HCEC 1CT (cell line): ENCODE measurements at regions not wholly inside any gene's neighbourhood (a gene's known extent, or its start where the extent isn't known, plus 50 kb on each side); places are given as distances from the start of the nearest gene placed in this dataset.
"Not testable (repeated sequence)": the region's sequence is repeated elsewhere in the genome, so short reads cannot be mapped to it uniquely, and the experiment has no call there.

Experiments used
- DNase-seq: peaks from one replicate; pipeline ENCODE4 v3.0.0-alpha.2; 2017

DNA sequence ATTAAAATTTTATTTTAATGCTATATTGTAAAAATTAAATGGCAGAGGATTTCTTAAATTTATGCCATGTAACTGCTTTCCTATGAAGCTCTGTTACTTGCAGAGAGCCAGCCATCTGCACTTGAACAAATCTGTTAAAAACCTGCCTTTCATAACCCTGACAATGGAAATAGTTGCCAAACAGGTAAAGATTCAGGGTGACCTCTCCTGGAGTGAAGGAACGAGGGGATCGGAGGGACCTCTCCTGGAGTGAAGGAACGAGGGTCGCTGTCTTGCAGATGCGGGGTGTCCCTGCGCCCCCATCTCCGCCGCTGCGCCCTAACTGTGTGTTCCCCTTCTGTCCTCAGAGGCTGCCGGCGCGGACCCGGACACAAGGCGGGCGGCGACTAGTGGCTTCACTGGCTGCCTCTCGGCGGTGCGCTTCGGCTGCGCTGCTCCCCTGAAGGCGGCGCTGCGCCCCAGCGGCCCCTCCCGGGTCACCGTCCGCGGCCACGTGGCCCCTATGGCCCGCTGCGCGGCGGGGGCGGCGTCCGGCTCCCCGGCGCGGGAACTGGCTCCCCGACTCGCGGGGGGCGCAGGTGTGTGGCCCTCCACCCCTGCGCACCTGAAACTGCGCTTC is 295.9 kb upstream of the SPATA31A3 start:
- not testable (repeated sequence) for DNase-seq

DNA sequence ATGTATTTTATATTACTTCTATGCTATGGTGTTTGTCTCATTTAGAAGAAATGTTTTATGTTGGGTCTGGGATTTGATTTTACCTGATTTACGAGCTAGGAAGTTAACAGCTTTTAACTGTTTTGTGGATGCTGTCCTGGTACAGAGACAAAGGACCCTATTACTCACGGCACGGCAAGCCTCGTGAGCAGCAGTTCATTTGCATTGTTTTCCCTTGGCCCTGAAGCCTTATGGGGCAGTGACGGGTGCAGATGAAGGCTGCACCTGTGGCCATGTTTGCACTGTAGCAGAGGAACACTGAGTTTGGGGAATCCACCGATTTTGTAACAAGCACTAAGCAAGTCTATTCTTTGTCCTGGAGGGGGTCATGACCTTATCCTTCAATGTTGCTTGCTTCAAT is 291.9 kb upstream of the SPATA31A3 start:
- not testable (repeated sequence) for DNase-seq

DNA sequence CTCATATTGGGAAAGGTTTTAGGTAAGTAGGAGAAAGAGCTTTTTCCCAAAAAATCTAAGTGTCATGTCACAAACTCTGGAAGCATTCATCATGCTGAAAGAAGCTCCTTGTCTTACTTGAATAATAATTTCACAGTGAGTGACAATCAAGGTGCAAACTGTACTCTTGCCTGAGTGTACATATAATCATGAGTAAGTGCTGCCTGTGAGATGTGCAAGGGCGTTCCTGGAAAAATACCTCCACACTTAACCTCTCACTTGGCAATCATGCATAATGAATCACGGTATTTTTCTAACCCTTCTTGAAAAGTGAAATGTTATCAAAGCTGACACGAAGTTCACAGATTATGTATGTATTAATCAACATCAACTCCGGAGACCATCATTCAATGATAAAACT is 289.2 kb upstream of the SPATA31A3 start:
- not testable (repeated sequence) for DNase-seq

DNA sequence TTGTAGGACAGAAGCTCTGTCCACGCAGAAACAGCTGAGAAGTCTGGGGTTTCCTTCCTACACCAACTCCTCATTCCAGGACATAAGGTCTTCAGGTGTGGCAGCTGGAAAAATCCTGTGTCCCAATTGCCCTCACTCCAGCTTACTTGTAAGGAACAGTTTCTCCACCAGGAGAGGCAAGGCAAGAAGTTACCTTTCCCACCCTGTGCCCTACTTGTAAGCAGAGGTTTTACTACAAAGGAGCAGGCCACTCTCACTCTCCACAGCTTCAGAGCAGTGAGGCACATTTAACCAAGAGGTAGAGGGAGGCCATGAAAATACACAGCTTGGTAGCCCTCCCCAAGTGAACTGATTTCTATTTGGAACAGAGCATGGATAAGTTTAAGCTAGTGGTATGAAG is 277.3 kb upstream of the SPATA31A3 start:
- not testable (repeated sequence) for DNase-seq

DNA sequence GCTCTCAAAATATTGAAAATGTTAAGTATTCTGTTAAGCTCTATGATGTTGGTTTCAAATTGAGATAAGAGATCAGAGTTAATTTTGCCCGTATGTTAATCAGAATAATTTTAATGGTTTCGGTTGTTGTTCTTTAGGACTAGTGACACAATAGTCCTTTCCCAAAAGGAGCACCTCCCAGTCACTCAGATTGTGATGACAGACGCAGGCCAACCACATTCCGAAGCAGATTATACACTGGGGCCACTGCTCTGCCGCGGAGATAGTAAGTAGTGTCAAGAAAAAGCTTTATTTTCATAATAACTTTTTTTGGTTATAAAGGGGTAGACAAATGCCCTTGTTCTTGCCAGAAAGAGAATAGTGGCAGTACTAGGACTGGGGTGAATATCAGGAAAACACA is 265.5 kb upstream of the SPATA31A3 start:
- DNase-seq, result not testable (repeated sequence)

DNA sequence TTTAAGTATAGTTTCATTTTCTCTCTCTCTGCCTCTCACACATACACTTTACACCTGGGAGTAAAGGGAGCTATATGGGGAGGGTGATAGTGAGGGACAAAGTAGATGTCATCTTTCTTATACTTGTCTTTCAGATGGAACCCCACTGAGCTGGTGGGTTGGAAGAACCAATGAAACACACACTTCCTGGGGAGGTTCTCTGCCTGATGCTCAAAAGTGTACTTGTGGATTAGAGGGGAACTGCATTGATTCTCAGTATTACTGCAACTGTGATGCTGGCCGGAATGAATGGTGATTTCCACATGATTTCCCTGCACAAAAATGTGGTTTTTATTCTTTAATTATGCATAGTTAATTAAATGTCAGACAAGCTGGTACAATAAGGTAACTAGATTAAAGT is 256.6 kb upstream of the SPATA31A3 start:
- DNase-seq, result not testable (repeated sequence)

DNA sequence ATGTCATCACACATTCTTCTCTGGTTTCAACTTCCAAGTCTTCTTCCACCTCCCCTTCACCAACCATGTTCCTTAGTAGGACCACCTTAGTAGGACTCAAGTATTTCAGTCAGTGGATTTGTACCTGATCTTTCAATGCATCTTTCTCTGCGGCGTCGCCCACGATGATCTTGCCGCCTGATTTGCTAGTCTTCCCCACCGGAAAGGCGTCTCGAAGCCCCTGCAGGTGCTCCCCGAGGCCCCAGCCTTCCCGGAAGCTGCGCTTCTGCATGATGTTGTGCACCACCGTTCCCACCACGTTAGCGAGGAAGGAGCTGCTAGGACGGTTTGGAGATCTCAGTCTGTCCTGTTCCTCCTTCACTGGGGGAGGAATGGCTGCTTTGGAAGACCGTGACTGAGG is 219.7 kb upstream of the SPATA31A3 start:
- DNase-seq, result not testable (repeated sequence)

DNA sequence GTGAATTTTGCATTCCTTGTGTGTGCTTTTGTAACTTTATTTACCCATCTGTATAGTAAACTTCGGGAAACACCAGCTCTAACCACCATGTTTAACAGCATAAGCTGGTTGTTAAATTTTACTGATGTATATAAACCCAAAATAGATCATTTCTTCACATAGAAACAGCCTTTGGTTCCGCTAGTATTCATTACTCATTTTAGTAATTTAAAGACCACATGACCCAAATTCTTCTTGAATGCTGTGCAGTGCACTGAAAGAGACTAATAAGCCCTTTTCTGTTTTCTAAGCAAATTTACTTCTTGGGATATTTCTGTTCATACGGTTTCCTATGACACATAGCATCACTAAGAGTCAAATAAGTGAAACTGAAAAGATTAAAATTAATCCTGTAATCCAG is 218.5 kb upstream of the SPATA31A3 start:
- DNase-seq, result not testable (repeated sequence)

DNA sequence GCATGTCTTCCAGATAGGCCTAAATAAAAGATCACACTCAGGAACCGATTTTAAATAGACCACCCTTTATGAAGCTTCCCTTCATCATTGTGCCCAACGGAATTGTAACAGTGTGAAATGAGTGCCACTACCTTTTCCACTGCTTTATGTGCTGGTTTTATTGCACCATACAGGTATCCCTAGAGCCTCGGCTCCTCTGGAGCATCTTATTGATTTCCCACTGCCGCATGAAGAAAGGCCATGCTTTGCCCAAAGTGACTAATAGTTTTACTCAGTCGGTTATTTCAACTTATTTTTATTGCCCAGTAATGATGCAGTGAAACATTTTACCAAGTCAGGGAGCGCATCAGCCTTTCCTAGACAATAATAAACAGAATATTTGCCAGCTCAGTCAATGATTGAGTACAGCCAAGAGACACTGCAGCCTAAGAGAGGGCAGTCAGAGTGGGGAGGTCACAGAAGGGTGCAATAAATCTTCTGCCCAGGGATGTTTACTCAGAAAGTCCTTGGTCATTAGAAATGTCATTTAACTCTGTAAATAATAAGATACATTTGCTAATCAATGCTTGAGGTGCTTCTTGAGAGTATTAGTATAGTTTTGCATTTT is 216.6 kb upstream of the SPATA31A3 start:
- not testable (repeated sequence) for DNase-seq

DNA sequence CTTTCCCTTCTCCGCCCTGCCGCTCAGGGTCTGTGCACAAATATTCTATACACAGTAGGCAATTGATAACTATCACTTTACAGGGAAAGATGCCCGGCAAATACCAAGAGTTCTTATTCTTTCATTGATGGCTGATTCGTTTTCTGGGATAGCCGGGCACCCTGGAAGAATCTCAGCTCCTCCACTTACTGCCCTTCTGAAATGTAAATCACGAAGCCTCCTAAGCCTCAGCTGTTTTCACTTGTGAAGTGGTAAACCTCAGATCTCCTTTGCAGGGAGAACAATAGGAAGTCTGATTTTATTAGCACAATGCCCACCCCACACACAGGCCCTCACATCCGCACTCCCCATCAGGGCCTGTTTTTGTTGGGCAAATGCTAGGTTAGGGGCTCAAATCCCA is 203.8 kb upstream of the SPATA31A3 start:
- DNase-seq, result not testable (repeated sequence)

DNA sequence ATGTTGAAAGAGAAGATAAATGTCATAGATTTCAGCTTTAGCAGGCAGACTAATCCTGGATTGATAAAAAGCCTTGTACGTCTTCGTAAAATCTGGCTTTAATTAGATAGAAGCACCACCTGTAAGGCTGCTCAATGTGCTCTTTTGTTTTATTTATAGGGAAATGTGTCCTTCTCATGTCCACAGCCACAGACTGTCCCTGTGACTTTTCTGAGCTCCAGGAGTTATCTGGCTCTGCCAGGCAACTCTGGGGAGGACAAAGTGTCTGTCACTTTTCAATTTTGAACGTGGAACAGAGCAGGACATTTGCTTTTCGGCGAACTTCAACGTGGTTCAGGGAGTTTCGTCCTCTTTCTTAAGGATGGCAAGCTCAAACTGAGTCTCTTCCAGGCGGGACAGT is 203.0 kb upstream of the SPATA31A3 start:
- not testable (repeated sequence) for DNase-seq

DNA sequence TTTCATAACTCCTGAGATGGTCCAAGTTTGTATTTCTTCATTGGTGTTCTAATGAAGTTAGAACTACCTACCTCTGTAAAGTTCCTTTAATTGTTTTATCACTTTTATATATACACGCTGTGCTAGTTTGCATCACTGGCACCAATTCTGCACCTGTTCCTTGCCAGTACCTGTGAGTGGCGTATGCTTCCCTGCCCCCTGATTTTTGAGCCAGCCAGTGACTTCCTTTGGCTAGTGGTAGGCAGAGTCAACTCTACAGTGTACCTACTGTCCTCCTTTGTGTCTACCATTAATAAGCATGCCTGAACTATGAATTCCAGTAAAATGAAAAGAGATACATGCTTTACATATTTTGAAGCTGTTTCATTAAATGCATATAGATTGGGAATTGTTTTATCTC is 186.8 kb upstream of the SPATA31A3 start:
- not testable (repeated sequence) for DNase-seq

DNA sequence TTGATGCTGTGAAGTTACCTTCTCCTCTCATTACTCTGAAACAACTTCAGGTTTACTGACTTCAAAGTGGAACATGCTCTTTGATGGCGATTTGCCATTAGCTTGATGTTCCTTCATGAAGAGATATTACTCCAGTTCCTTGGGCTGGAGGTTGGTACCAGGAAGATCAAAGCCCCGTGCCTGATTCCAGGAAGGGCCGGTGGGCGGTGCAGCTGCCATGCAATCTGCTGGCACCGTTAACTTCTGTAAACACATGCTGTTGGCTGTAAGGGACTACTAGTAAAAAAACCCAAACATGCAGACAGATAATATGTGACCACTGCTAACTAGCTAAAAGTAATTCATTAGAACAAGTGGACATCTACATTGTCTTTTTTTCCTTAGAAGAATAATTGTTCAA is 182.8 kb upstream of the SPATA31A3 start:
- DNase-seq, result not testable (repeated sequence)

DNA sequence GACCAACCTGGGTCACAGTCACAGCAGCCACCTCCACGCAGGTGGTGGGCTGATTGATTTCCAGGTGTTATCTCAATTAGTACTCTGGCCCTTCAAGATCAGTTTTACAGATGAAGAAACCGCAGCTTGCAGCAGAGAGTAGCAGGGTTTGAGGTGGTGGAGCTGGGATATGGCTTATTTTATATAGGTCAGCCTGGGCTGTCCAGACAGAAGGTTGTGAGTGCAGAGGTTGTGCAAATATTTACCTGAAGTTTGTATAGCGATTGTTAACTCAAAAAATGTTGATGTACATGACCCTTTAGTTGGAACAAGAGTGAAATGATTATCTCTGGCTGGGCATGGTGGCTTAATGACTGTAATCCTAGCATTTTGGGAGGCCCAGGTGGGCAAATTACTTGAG is 179.4 kb upstream of the SPATA31A3 start:
- not testable (repeated sequence) for DNase-seq

DNA sequence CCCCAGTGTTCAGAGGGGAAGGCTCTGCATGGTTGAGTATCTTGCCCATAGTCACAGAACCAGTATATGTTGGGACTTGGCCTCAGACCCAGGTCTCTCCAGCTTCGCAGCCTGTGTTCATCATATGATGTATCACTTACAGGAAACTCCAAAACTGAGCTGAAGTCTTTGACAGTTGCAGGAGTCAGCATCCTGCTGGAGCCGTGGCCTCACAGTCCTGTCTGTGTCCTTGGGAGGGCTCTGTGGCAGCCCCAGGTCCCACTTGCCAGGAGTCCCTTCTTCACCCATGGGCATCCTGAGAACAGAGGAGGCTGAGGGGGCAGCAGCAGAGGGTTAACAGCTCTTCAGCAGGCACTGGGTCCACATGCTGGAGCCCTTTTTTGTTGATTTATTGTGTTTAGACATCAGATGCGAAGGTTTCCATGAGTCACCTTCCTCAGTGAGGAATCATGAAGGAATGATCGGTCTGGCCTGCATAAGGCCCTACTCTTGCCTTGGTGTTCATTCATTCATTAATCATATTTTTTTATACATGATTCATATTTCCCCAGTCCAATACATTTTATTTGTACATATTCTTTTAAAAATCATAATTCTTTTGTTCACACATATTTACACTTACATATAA is 176.3 kb upstream of the SPATA31A3 start:
- DNase-seq, result not testable (repeated sequence)

DNA sequence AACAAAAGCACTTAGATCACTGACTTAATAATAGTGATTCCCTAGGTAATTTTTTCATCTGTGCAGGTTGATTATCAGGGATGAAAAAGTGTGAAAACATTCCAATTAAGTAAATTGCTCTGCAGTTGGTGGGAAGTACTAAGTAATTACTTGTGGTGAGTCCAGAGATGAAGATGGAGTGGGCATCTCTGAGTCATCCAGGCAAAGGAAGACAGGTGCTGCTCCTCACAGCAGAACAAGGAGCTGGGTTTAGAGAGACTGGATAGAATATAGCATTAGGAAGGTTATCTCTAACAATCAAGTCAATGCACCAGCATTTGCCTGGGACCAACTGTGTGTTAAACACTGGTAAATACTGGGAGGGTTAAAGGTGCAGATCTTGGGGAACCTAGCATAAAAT is 174.0 kb upstream of the SPATA31A3 start:
- not testable (repeated sequence) for DNase-seq

DNA sequence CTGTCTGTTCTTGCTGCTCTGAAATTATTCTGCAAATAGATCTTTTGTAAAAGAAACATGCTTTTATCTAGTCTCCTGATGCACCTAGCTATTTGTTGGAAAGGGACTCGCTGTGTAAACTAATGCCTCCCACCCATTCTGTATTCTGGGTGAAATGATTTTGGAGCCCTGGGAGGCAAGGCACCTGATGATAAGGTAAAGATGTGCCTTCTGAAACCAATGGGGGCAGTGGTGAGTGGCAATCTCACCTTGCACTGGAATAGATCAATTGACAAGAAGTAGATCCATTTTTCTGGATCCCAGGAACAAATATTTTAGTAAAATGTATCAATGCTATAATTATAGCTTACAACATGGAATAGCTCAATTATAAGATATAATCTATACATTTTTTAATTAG is 170.5 kb upstream of the SPATA31A3 start:
- DNase-seq, result not testable (repeated sequence)

DNA sequence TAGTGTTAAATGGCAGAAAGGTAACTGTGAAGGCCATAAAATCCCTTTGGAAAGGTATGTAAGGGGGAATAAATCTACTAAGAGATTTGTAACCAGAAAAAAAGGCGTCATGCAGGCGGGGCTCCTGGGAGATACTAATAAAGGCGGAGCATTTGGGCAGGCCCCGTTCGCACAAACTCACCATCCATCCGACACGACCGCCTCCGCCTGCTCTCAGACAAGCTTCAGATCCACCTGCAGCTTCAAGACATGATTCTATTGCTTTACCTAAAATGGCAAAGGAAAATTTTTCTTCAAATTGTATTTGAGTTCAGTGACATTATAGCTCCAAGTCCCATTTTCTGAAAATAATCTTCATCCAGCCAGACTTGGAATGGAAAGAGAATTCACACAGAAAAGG is 162.9 kb upstream of the SPATA31A3 start:
- DNase-seq, result not testable (repeated sequence)

DNA sequence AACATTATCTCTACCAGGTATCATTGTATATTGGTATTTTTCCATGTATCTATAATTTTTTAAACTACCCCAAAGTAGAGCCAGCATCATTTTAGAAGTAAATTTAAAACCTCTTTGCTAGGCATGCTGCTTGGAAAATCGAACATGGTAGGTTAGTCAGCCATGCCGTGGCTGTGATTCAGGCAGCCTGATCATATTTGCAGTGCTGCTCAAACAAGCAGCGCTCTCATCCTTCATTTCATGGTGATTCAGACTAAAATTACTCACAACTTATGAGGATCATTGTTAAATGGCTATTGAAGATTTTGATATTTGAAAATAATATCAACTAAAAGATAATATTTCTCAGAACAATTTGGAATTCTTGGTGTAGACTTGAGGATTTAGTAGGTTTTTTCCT is 161.2 kb upstream of the SPATA31A3 start:
- DNase-seq, result not testable (repeated sequence)

DNA sequence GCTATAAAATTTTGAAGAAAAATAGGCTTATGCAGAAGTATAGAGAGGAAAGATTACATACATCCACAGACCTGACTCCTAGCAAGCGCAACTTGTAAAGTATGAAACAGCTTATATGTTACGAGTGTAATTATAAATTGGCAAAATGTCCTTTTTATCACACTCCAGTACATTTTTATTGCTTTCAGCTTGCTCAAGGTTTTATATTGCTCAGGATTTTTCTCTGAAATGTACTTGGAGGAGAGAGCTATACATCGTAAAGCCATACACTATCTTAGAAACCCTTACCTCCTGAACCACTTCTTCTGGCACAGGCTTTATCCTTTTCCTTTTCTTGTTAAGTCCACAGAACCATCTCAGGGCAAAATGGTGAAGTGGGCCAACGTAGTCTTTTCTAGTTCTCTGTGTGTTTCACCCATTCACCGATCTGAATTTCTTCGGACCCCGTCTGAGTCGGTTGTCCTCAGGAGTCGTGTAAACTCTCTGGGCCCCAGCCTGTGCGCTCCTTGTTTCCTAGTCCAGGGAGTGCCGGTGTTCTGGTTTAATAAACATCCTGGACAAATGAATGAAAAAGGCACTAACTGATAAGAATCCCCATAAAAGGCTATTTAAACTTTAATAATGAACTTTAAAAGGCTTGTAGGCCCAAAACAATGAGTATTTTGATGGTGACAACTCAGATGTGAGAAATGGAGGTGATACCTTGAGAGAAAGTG is 150.2 kb upstream of the SPATA31A3 start:
- not testable (repeated sequence) for DNase-seq

DNA sequence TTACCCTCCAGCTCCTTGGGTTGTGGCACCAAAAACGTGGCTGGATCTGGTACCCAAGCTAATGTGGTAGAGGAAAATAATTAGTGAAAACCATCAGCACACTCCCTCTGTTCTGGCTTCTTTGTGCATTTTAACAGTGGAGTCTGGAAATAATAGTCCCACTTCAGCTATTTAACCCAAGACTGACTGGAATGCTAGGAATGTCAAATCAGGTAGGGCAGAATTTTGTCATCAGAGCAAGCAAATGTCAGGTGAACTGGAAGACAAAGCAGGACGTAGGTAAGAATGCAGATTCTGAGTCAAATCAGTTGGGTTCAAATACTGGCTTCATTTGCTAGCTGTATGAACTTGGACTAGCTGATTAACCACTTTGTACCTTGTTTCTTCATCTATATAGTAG is 144.0 kb upstream of the SPATA31A3 start:
- DNase-seq, result not testable (repeated sequence)

DNA sequence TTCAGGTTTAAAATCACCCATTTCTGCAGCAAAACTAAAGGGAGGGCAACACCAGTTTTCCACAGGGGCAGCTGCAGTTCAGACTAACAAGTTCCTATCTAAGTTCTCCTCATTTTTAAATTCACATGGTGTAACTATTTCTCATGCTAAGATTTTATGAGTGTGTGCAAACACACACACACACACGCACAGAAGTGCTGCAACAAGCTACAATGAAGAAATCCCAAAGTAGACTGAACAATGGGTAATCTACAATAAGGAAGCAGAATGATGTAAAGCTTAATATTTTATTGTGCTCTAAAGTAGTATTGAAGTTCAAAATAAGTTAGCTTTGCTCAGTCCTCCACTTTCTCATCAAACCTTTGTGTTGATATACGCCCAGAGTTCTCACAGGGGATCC is 140.8 kb upstream of the SPATA31A3 start:
- not testable (repeated sequence) for DNase-seq

DNA sequence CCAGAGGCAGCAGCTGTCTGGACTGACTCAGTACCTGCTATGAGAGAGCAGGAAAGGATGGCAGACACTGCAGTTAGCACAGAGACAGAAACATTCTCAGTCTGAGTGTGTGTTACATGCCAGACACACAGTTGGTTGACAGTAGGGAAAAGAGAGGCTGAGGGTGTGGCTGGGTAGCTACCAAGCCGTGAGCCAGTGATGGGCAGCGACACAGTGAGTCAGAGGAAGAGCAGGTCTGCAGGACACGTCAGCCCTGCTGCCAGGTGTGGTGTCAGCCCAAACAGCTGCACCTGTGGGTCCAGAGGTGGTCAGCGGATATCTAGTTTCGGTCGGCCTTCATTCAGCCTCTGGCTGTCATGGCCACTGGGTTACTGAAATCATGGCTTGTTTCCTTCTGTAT is 124.4 kb upstream of the SPATA31A3 start:
- not testable (repeated sequence) for DNase-seq

DNA sequence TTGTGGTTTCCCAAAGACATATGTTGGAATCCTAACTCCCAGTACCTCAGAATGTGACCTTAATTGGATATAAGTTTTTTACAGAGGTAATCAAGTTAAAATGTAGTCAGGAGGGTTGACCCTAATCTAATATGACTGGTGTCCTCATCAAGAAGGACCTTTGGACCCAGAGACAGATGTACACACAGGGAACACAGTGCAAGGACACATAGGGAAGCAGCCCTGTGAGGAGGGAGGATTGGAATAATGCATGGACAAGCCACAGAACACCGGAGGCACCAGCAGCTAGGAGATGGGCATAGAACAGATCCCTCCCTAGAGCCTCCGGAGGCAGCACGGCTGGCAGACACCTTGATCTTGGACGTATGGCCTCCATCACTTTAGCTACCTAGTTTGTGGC is 119.8 kb upstream of the SPATA31A3 start:
- not testable (repeated sequence) for DNase-seq
